HG03064 (cell line): ENCODE measurements at regions not wholly inside any gene's neighbourhood (a gene's known extent, or its start where the extent isn't known, plus 50 kb on each side); places are given as distances from the start of the nearest gene placed in this dataset.

Source experiments
- ATAC-seq: cut with Tn5 transposase; IDR thresholded peaks from one replicate; pipeline ENCODE4 v1.9.1; 2021; ENCODE audit warnings: low read depth; ENCODE audit not compliant: unreplicated experiment

- no peak for ATAC-seq
Observed at GRCh38 chr5:3734632-3735031, 139.0 kb downstream of the IRX1 start.

- no peak for ATAC-seq
Observed at GRCh38 chr5:3736466-3736865, 140.8 kb downstream of the IRX1 start.

- ATAC-seq: no peak
Observed at GRCh38 chr5:3736926-3737325, 141.3 kb downstream of the IRX1 start.

GRCh38 chr5:3738919-3739318 is 143.3 kb downstream of the IRX1 start:
- no peak for ATAC-seq

GRCh38 chr5:3740546-3741373 is 145.1 kb downstream of the IRX1 start:
- no peak for ATAC-seq

GRCh38 chr5:3741374-3741770 is 145.7 kb downstream of the IRX1 start:
- ATAC-seq: no peak

- ATAC-seq: no peak
Observed at GRCh38 chr5:3742750-3743149, 147.1 kb downstream of the IRX1 start.

- no peak for ATAC-seq
Observed at GRCh38 chr5:3751846-3752245, 156.2 kb downstream of the IRX1 start.

- no peak for ATAC-seq
Observed at GRCh38 chr5:3778000-3778550, 182.4 kb downstream of the IRX1 start.

- ATAC-seq: no peak
Observed at GRCh38 chr5:3778945-3779344, 183.3 kb downstream of the IRX1 start.

GRCh38 chr5:3780278-3780677 is 184.6 kb downstream of the IRX1 start:
- no peak for ATAC-seq

GRCh38 chr5:3780907-3781306 is 185.3 kb downstream of the IRX1 start:
- no peak for ATAC-seq

GRCh38 chr5:3784854-3785253 is 189.2 kb downstream of the IRX1 start:
- no peak for ATAC-seq

GRCh38 chr5:3786165-3786564 is 190.5 kb downstream of the IRX1 start:
- ATAC-seq: no peak

- no peak for ATAC-seq
Observed at GRCh38 chr5:3786891-3787430, 191.3 kb downstream of the IRX1 start.

- no peak for ATAC-seq
Observed at GRCh38 chr5:3787604-3788003, 192.0 kb downstream of the IRX1 start.

GRCh38 chr5:3789519-3790193 is 194.0 kb downstream of the IRX1 start:
- no peak for ATAC-seq

- no peak for ATAC-seq
Observed at GRCh38 chr5:3793162-3793561, 197.5 kb downstream of the IRX1 start.

- ATAC-seq: no peak
Observed at GRCh38 chr5:3794611-3795010, 199.0 kb downstream of the IRX1 start.

GRCh38 chr5:3796736-3797135 is 201.1 kb downstream of the IRX1 start:
- no peak for ATAC-seq

- no peak for ATAC-seq
Observed at GRCh38 chr5:3801967-3802366, 206.3 kb downstream of the IRX1 start.

- ATAC-seq: no peak
Observed at GRCh38 chr5:3809455-3809854, 213.8 kb downstream of the IRX1 start.
